CD4-positive, alpha-beta T cell (primary cell): ENCODE measurements at regions not wholly inside any gene's neighbourhood (a gene's known extent, or its start where the extent isn't known, plus 50 kb on each side); places are given as distances from the start of the nearest gene placed in this dataset.

Experiments
- ATAC-seq: fragments of 200-7000 bp; cut with Tn5 transposase; one replicate; pipeline ENCODE4 v1.10.0; 2022; ENCODE audit warnings: mild to moderate bottlenecking; ENCODE audit not compliant: poor library complexity
- CTCF ChIA-PET: fragments of 350-600 bp; sonication (Branson Sonifier 250); formaldehyde crosslinking; loops from one replicate; lab custom pipeline; 2021; ENCODE audit warnings: antibody characterized with exemption, inconsistent platforms; lab: Charles Lee
- POLR2A ChIA-PET: fragments of 350-600 bp; sonication (Branson Sonifier 250); formaldehyde crosslinking; loops from one replicate; lab custom pipeline; 2021; ENCODE audit warnings: antibody characterized with exemption, inconsistent platforms; lab: Charles Lee
- DNase-seq, 14 experiments: peaks; one replicate each; pipeline ENCODE4 v3.0.0-alpha.2; 2013 to 2020; ENCODE audit warnings: mixed read lengths in 2 of 14
- H3K27ac ChIP-seq, 2 donors: one replicate each; pipeline versions ENCODE4 v1.5.1 to v1.7.0; 2013; ENCODE audit warnings: low read length in 2 of 2, low read depth in 1 of 2, mild to moderate bottlenecking in 1 of 2
- H3K27me3 ChIP-seq, 2 experiments: 1 replicate in 1 of 2; 2 replicates in 1 of 2; pipeline versions ENCODE4 v1.6.1 to v1.7.0; 2013; ENCODE audit warnings: low read length in 2 of 2, control low read depth in 1 of 2, mild to moderate bottlenecking in 1 of 2, moderate library complexity in 1 of 2; ENCODE audit not compliant: insufficient read depth in 2 of 2, control insufficient read depth in 1 of 2
- H3K36me3 ChIP-seq: one replicate; pipeline ENCODE4 v1.6.1; 2013; ENCODE audit warnings: low read length, control low read depth; ENCODE audit not compliant: insufficient read depth
- H3K4me1 ChIP-seq: one replicate; pipeline ENCODE4 v1.6.1; 2013; ENCODE audit warnings: low read length, control low read depth; ENCODE audit not compliant: insufficient read depth
- H3K4me3 ChIP-seq: one replicate; pipeline ENCODE4 v1.5.1; 2013; ENCODE audit warnings: mild to moderate bottlenecking, low read length, moderate library complexity
- H3K9me3 ChIP-seq, 2 experiments: 1 replicate in 1 of 2; 2 replicates in 1 of 2; pipeline versions ENCODE4 v1.6.1 to v1.7.0; 2013; ENCODE audit warnings: low read length in 2 of 2, mild to moderate bottlenecking in 2 of 2, control low read depth in 1 of 2, moderate library complexity in 1 of 2; ENCODE audit not compliant: control insufficient read depth in 1 of 2, insufficient read depth in 1 of 2
- H3K27ac Mint-ChIP-seq: one replicate; pipeline ENCODE4 v1.8.0; 2020; ENCODE audit warnings: mixed read lengths
- H3K27me3 Mint-ChIP-seq: one replicate; pipeline ENCODE4 v1.8.0; 2021; ENCODE audit warnings: mixed read lengths
- H3K36me3 Mint-ChIP-seq: one replicate; pipeline ENCODE4 v1.8.0; 2021; ENCODE audit warnings: low read depth, mixed read lengths
- H3K4me1 Mint-ChIP-seq: one replicate; pipeline ENCODE4 v1.8.0; 2021; ENCODE audit warnings: low read depth, mixed read lengths
- H3K4me3 Mint-ChIP-seq: one replicate; pipeline ENCODE4 v1.8.0; 2020; ENCODE audit warnings: mild to moderate bottlenecking, mixed read lengths
- H3K9me3 Mint-ChIP-seq: one replicate; pipeline ENCODE4 v1.8.0; 2020; ENCODE audit warnings: mixed read lengths
- intact Hi-C, 2 experiments: fragments of 100-400 bp; cut with DNase I in 1 of 2; cut with micrococcal nuclease in 1 of 2; formaldehyde crosslinking; loops; one replicate each; pipeline versions ENCODE4 v1.15.1 to v1.9.0; 2023 to 2025; cut with DNase I, micrococcal nuclease
- TF ChIP-seq, protein P1 (sequence below): fragments of 200-600 bp; IDR thresholded peaks from one replicate; pipeline ENCODE4 v1.8.0; 2022; ENCODE audit warnings: antibody characterized with exemption, mild to moderate bottlenecking

DNA sequence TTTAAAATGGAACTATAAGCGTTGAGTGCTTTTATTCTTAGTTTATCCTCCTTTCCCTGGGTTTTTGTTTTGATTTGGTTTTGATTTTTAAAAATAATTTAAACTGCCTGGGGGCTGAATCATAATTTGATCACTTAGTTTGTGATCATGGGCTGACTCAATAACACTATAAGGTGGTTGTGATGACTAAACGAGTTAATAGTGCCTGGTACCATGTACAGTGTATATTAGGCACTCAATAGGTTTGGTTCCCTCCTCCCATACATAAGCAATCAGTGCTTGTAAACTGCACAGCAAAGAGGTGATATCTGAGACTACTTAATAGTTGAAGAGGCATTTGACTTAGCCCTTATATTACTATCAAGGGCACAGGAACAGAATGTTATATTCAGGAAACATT is 200.9 kb upstream of the RFC3 start:
- Histone ChIP-seq H3K4me3 (no peak overlapping the region), H3K27ac (no peak overlapping the region), H3K9me3 (no peaks in the 10 kb centered on the region), H3K27me3 (no peaks in the 10 kb centered on the region), H3K4me1 (peaks cover 5% of the 10 kb centered on the region), H3K36me3 (no peaks in the 10 kb centered on the region)
- Mint-ChIP-seq H3K4me3 (no peak overlapping the region), H3K36me3 (no peaks in the 10 kb centered on the region), H3K27ac (no peak overlapping the region), H3K4me1 (peaks cover 15% of the 10 kb centered on the region), H3K27me3 (peaks cover 5% of the 10 kb centered on the region), H3K9me3 (no peaks in the 10 kb centered on the region)
- ATAC-seq (no peak), DNase-seq (no peak)
- CTCF ChIA-PET, result no interaction called here
- intact Hi-C loops, result no loop called here
- POLR2A ChIA-PET, result no interaction called here
- TF ChIP-seq, protein P1, sequence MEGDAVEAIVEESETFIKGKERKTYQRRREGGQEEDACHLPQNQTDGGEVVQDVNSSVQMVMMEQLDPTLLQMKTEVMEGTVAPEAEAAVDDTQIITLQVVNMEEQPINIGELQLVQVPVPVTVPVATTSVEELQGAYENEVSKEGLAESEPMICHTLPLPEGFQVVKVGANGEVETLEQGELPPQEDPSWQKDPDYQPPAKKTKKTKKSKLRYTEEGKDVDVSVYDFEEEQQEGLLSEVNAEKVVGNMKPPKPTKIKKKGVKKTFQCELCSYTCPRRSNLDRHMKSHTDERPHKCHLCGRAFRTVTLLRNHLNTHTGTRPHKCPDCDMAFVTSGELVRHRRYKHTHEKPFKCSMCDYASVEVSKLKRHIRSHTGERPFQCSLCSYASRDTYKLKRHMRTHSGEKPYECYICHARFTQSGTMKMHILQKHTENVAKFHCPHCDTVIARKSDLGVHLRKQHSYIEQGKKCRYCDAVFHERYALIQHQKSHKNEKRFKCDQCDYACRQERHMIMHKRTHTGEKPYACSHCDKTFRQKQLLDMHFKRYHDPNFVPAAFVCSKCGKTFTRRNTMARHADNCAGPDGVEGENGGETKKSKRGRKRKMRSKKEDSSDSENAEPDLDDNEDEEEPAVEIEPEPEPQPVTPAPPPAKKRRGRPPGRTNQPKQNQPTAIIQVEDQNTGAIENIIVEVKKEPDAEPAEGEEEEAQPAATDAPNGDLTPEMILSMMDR, result no peak

DNA sequence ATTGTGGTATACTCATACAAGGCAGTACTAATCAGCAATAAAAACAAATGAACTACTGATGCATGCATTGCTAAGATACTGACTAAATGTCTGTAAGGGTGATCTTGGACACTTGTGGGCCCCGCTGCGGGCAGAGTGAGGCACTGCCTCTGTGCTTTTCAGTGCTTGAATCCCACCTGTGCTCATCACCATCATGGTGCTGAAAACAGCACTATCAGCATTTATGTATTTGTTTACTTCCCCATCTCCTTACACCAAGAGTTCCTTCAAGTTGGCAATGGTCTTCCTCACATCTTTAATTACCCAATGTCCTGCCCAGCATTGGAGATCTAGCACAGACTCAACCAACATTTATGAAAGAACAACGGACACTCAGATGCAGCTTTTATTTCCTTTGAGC is 193.7 kb upstream of the RFC3 start:
- ChIA-PET POLR2A (no interaction called here), CTCF (no interaction called here)
- Mint-ChIP-seq H3K27me3 (no peaks in the 10 kb centered on the region), H3K27ac (no peak overlapping the region), H3K9me3 (no peaks in the 10 kb centered on the region), H3K4me3 (no peak overlapping the region), H3K4me1 (no peaks in the 10 kb centered on the region), H3K36me3 (no peaks in the 10 kb centered on the region)
- Histone ChIP-seq H3K4me3 (no peak overlapping the region), H3K36me3 (no peaks in the 10 kb centered on the region), H3K9me3 (no peaks in the 10 kb centered on the region), H3K27ac (no peak overlapping the region), H3K27me3 (no peaks in the 10 kb centered on the region), H3K4me1 (peaks cover 4% of the 10 kb centered on the region)
- no peak for DNase-seq
- TF ChIP-seq, protein P1, result no peak
- intact Hi-C loops, result no loop called here
- no peak for ATAC-seq

DNA sequence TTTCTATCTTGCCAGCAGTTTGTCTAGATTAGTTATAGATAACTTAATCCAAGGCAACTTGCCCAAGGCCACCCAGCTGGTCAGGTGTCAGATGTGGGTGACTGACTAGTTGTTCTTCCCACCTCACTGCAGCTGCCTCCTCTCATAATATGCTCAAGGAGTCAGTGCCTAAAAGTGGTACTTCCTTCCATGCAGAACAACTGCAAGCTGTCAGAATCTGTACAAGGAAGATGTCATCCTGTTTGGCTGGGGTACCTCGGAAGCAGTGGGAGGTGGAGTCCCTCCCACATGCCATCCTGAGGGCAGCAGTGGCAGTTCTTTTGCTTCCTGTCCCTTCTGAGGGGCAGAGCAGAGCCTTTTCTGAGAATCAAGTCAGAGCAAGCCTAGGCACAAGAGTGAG is 193.2 kb upstream of the RFC3 start:
- intact Hi-C loops, result no loop called here
- Histone ChIP-seq H3K9me3 (no peaks in the 10 kb centered on the region), H3K4me3 (no peak overlapping the region), H3K4me1 (peaks cover 4% of the 10 kb centered on the region), H3K36me3 (no peaks in the 10 kb centered on the region), H3K27ac (no peak overlapping the region), H3K27me3 (no peaks in the 10 kb centered on the region)
- Mint-ChIP-seq H3K9me3 (no peaks in the 10 kb centered on the region), H3K27me3 (no peaks in the 10 kb centered on the region), H3K36me3 (no peaks in the 10 kb centered on the region), H3K4me1 (no peaks in the 10 kb centered on the region), H3K27ac (no peak overlapping the region), H3K4me3 (no peak overlapping the region)
- ChIA-PET CTCF (no interaction called here), POLR2A (interaction anchor here (0.6 kb wide), 1 partner anchor 11 kb away, joined by 4 read pairs; no protein-coding TSS in a partner anchor)
- no peak for ATAC-seq
- TF ChIP-seq, protein P1, result no peak
- no peak for DNase-seq
